Liver (tissue), 8 donors: ENCODE measurements at regions not wholly inside any gene's neighbourhood (a gene's known extent, or its start where the extent isn't known, plus 50 kb on each side); places are given as distances from the start of the nearest gene placed in this dataset.

ENCODE experiments used
- DNase-seq: peaks from one replicate; pipeline ENCODE4 v3.0.0-alpha.2; 2017; ENCODE audit warnings: low spot score
- H3K27ac ChIP-seq, 2 donors: one replicate each; pipeline ENCODE4 v1.7.0; 2013; ENCODE audit warnings: inconsistent platforms in 2 of 2, low read length in 2 of 2, control low read depth in 1 of 2, low read depth in 1 of 2, mild to moderate bottlenecking in 1 of 2
- H3K27me3 ChIP-seq, 4 donors: one replicate each; pipeline versions ENCODE4 v1.6.1 to v1.7.0; 2013; ENCODE audit warnings: low read length in 3 of 4, inconsistent platforms in 1 of 4, mild to moderate bottlenecking in 1 of 4, moderate library complexity in 1 of 4; ENCODE audit not compliant: control insufficient read depth in 4 of 4, insufficient read depth in 4 of 4
- H3K36me3 ChIP-seq, 4 donors: one replicate each; pipeline versions ENCODE4 v1.6.1 to v1.7.0; 2013; ENCODE audit warnings: low read length in 3 of 4, mild to moderate bottlenecking in 3 of 4, low read depth in 1 of 4, moderate library complexity in 1 of 4; ENCODE audit not compliant: control insufficient read depth in 4 of 4, insufficient read depth in 3 of 4
- H3K4me1 ChIP-seq, 4 donors: one replicate each; pipeline versions ENCODE4 v1.6.1 to v1.7.0; 2013; ENCODE audit warnings: low read length in 3 of 4, mild to moderate bottlenecking in 3 of 4, moderate library complexity in 1 of 4; ENCODE audit not compliant: control insufficient read depth in 4 of 4, insufficient read depth in 4 of 4
- H3K4me3 ChIP-seq, 3 donors: one replicate each; pipeline versions ENCODE4 v1.6.1 to v1.7.0; 2013; ENCODE audit warnings: low read length in 3 of 3, control low read depth in 1 of 3, low read depth in 1 of 3, mild to moderate bottlenecking in 1 of 3
- H3K9ac ChIP-seq, 2 donors: one replicate each; pipeline ENCODE4 v1.7.0; 2013; ENCODE audit warnings: low read length in 2 of 2, mild to moderate bottlenecking in 2 of 2, moderate library complexity in 2 of 2, control low read depth in 1 of 2, low read depth in 1 of 2
- H3K9me3 ChIP-seq, 4 donors: one replicate each; pipeline versions ENCODE4 v1.6.1 to v1.7.0; 2013; ENCODE audit warnings: low read length in 3 of 4; ENCODE audit not compliant: control insufficient read depth in 4 of 4
- ATF3 ChIP-seq: IDR thresholded peaks from 2 replicates; pipeline ENCODE4 v1.6.1; 2016; ENCODE audit warnings: antibody characterized with exemption
- CTCF ChIP-seq: fragments of 150-350 bp; IDR thresholded peaks from 2 replicates; pipeline ENCODE4 v1.5.1; 2017; ENCODE audit warnings: improper control_type of control experiment, low read depth, low read length; ENCODE audit not compliant: missing input control
- EGR1 ChIP-seq, 2 donors: IDR thresholded peaks; 2 replicates each; pipeline ENCODE4 v1.6.1; 2016 to 2018; ENCODE audit warnings: antibody characterized with exemption in 2 of 2, low read depth in 2 of 2
- FOXA1 ChIP-seq: IDR thresholded peaks from 2 replicates; pipeline ENCODE4 v1.6.1; 2016; ENCODE audit warnings: antibody characterized with exemption
- GABPA ChIP-seq, 2 donors: IDR thresholded peaks in 1 of 2; conservative IDR thresholded peaks in 1 of 2; 2 replicates each; pipeline ENCODE4 v1.6.1; 2016; ENCODE audit warnings: antibody characterized with exemption in 2 of 2, mild to moderate bottlenecking in 1 of 2, moderate library complexity in 1 of 2
- HNF4A ChIP-seq, 2 donors: conservative IDR thresholded peaks; 2 replicates each; pipeline ENCODE4 v1.6.1; 2016; ENCODE audit warnings: antibody characterized with exemption in 2 of 2, mild to moderate bottlenecking in 2 of 2
- HNF4G ChIP-seq: IDR thresholded peaks from 2 replicates; pipeline ENCODE4 v1.6.1; 2016; ENCODE audit warnings: antibody characterized with exemption
- NR2F2 ChIP-seq: IDR thresholded peaks from 2 replicates; pipeline ENCODE4 v1.6.1; 2016; ENCODE audit warnings: antibody characterized with exemption
- RAD21 ChIP-seq, 2 donors: IDR thresholded peaks; 2 replicates each; pipeline ENCODE4 v1.6.1; 2016; ENCODE audit warnings: antibody characterized with exemption in 2 of 2, mild to moderate bottlenecking in 2 of 2
- REST ChIP-seq: IDR thresholded peaks from 2 replicates; pipeline ENCODE4 v1.6.1; 2016; ENCODE audit warnings: antibody characterized with exemption, mild to moderate bottlenecking
- RXRA ChIP-seq, 2 donors: IDR thresholded peaks; 2 replicates each; pipeline ENCODE4 v1.6.1; 2017 to 2018; ENCODE audit warnings: antibody characterized with exemption in 2 of 2, mild to moderate bottlenecking in 1 of 2
- SP1 ChIP-seq: IDR thresholded peaks from 2 replicates; pipeline ENCODE4 v1.6.1; 2018; ENCODE audit warnings: antibody characterized with exemption, mild to moderate bottlenecking
- TAF1 ChIP-seq: conservative IDR thresholded peaks from 2 replicates; pipeline ENCODE4 v1.6.1; 2016; ENCODE audit warnings: antibody characterized with exemption, mild to moderate bottlenecking
- YY1 ChIP-seq: IDR thresholded peaks from 2 replicates; pipeline ENCODE4 v1.6.1; 2016; ENCODE audit warnings: antibody characterized with exemption, mild to moderate bottlenecking
- WGBS: extraction: QIAGEN DNeasy Blood & Tissue Kit; methylation state at CpG from one replicate; pipeline ENCODE4 v1.1.7; 2013; 5-methylcytosine and 5-hydroxymethylcytosine counted together
- donor health status: healthy.
- donor health status: healthy.
- donor health status: healthy.
- donor health status: healthy.
- donor health status: healthy.

- 29% methylated on average over 1 of the region's 1 CpG for WGBS
- no peak for DNase-seq
- Histone ChIP-seq H3K9me3 (no peaks in the 10 kb centered on the region), H3K9ac (no peak overlapping the region), H3K4me3 (no peak overlapping the region), H3K27ac (no peak overlapping the region), H3K36me3 (no peaks in the 10 kb centered on the region), H3K27me3 (no peaks in the 10 kb centered on the region), H3K4me1 (no peaks in the 10 kb centered on the region)
- TF ChIP-seq HNF4A (conservative IDR thresholded peaks at IDR 0.05) (no peak), FOXA1 (no peak), GABPA (IDR thresholded peaks at IDR 0.05 in 1 of 2, conservative IDR thresholded peaks at IDR 0.05 in 1 of 2) (no peak), EGR1 (IDR thresholded peaks at IDR 0.05; ENCODE audit: low read depth in 2 of 2) (no peak), SP1 (no peak), REST (no peak), YY1 (no peak), RAD21 (IDR thresholded peaks at IDR 0.05) (no peak), HNF4G (no peak), RXRA (IDR thresholded peaks at IDR 0.05) (no peak), ATF3 (no peak), NR2F2 (no peak)
These were observed 732.0 kb downstream of the CDH18 start for GRCh38 chr5:19256036-19256435.

- no peak for TF ChIP-seq EGR1 (IDR thresholded peaks at IDR 0.05; ENCODE audit: low read depth in 2 of 2)
- TF ChIP-seq SP1 = no peak
- no peak for TF ChIP-seq CTCF
- TF ChIP-seq GABPA (IDR thresholded peaks at IDR 0.05 in 1 of 2, conservative IDR thresholded peaks at IDR 0.05 in 1 of 2) = no peak
- no peak for TF ChIP-seq FOXA1
- TF ChIP-seq TAF1 = no peak
- no peak for TF ChIP-seq REST
- TF ChIP-seq RXRA (IDR thresholded peaks at IDR 0.05) = no peak
- TF ChIP-seq ATF3 = no peak
- H3K36me3 ChIP-seq = no peaks in the 10 kb centered on the region
- no peak overlapping the region for H3K27ac ChIP-seq
- no peaks in the 10 kb centered on the region for H3K9me3 ChIP-seq
- no peak for DNase-seq
- H3K4me1 ChIP-seq = no peaks in the 10 kb centered on the region
- H3K4me3 ChIP-seq = no peak overlapping the region
- no peaks in the 10 kb centered on the region for H3K27me3 ChIP-seq
- H3K9ac ChIP-seq = no peak overlapping the region
These were observed 729.3 kb downstream of the CDH18 start for GRCh38 chr5:19258686-19259085.
